Suprapubic skin (tissue), 4 donors: ENCODE measurements at regions not wholly inside any gene's neighbourhood (a gene's known extent, or its start where the extent isn't known, plus 50 kb on each side); places are given as distances from the start of the nearest gene placed in this dataset.

Source experiments
- DNase-seq, 2 donors: peaks; one replicate each; pipeline ENCODE4 v3.0.0-alpha.2; 2019; ENCODE audit warnings: low spot score in 2 of 2
- H3K27ac ChIP-seq: fragments of 200-600 bp; sonication (generic); one replicate; pipeline ENCODE4 v1.5.1; 2019
- H3K27me3 ChIP-seq: fragments of 200-600 bp; sonication (generic); one replicate; pipeline ENCODE4 v1.5.1; 2019
- H3K36me3 ChIP-seq: fragments of 200-600 bp; sonication (generic); one replicate; pipeline ENCODE4 v1.5.1; 2019
- H3K4me1 ChIP-seq: fragments of 200-600 bp; sonication (generic); one replicate; pipeline ENCODE4 v1.5.1; 2019
- H3K4me3 ChIP-seq: fragments of 200-600 bp; sonication (generic); one replicate; pipeline ENCODE4 v1.5.1; 2019; ENCODE audit warnings: mild to moderate bottlenecking
- H3K9me3 ChIP-seq: fragments of 200-600 bp; sonication (generic); one replicate; pipeline ENCODE4 v1.5.1; 2019
- CTCF ChIP-seq, 2 donors: fragments of 200-600 bp in 1 of 2; fragments of 450-650 bp in 1 of 2; sonication (generic) in 1 of 2; IDR thresholded peaks; one replicate each; pipeline ENCODE4 v1.5.1; 2016 to 2019; ENCODE audit warnings: antibody characterized with exemption in 2 of 2, mild to moderate bottlenecking in 1 of 2, moderate library complexity in 1 of 2
- EP300 ChIP-seq: sonication (generic); formaldehyde crosslinking; IDR thresholded peaks from one replicate; pipeline ENCODE4 v1.6.1; 2017; ENCODE audit warnings: antibody characterized with exemption
- POLR2A ChIP-seq, 2 donors: fragments of 450-650 bp; IDR thresholded peaks; one replicate each; pipeline ENCODE4 v1.6.1; 2017; ENCODE audit warnings: antibody characterized with exemption in 2 of 2, mild to moderate bottlenecking in 2 of 2, moderate library complexity in 2 of 2
- POLR2AphosphoS5 ChIP-seq, 3 donors: sonication (generic); formaldehyde crosslinking; IDR thresholded peaks; one replicate each; pipeline ENCODE4 v1.6.1; 2017; ENCODE audit warnings: antibody characterized with exemption in 3 of 3
- WGBS: methylation state at CpG from one replicate; pipeline ENCODE4 v1.1.5; 2018; 5-methylcytosine and 5-hydroxymethylcytosine counted together

DNA sequence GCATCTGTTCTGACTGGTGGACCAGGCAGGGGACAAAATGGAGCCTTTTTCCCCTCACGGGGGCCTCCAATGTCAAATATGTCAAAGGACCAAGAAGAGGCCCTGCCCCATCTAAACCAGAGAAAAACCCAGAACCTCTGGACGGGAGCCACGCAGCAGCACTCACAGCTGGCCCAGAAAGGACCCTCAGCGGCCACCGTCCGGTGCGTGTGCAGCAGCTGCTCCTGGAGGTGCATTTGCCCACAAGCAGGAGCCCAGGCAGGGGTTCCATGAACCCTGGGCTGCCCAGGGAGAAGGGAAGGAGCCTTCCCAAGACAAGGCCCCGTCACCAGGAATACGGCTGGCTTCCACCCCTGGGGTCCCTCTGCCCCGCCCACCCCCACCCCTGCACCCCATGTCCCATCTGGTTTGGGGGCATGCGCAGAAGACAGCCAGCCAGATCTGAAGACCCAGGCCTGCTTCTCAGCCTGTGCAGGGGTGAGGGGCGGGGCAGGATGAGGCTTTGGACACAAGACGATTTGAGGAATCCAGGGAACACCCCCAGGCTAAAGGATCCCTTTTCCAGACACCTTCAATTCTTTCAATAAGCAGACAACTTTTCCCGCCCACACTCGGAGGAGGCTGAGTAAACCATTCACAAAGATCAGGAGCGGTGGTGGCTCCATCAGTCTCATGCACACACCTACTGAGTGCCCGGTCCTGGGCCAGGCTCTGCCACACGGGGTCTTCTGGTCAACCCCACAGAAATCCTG lies 423.1 kb downstream of the SHANK2 start:
- Histone ChIP-seq H3K27me3 (peaks cover 66% of the 10 kb centered on the region), H3K4me1 (peaks cover 4% of the 10 kb centered on the region), H3K27ac (no peak overlapping the region), H3K36me3 (no peaks in the 10 kb centered on the region), H3K4me3 (no peak overlapping the region), H3K9me3 (no peaks in the 10 kb centered on the region)
- DNase-seq, result no peak
- WGBS, result 70% methylated on average over 8 of the region's 18 CpGs
- no peak for TF ChIP-seq EP300

- Histone ChIP-seq H3K4me3 (no peak overlapping the region), H3K27ac (no peak overlapping the region), H3K4me1 (peaks cover 4% of the 10 kb centered on the region), H3K36me3 (no peaks in the 10 kb centered on the region), H3K27me3 (peaks cover 61% of the 10 kb centered on the region), H3K9me3 (no peaks in the 10 kb centered on the region)
- 64% methylated on average over 4 of the region's 9 CpGs for WGBS
- TF ChIP-seq POLR2A (IDR thresholded peaks at IDR 0.05) (no peak), EP300 (no peak), CTCF (IDR thresholded peaks at IDR 0.05) (no peak), POLR2AphosphoS5 (IDR thresholded peaks at IDR 0.05) (no peak)
- no peak for DNase-seq
Observed at GRCh38 chr11:70829886-70830272, 422.5 kb downstream of the SHANK2 start.

DNA sequence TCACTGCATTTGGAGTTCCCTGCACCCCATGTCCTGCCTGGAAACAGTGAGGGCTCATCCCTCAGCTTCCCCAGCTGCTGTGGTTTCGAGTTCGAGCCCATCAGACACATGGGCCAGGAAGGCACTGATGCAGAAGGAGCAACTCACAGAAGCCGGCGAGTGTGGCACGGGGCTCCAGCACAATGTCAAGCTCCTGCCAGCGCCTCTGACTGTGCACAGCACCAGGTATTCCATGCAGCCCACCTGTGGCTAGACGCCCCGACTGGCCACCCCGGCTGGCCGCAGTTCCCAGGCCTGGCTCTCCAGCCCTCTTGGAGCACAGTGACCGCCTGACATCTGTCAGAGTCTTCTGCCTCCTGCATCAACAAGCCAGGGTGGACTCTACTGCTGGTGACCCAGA lies 419.4 kb downstream of the SHANK2 start:
- no peak overlapping the region for H3K27ac ChIP-seq
- 88% methylated on average over 8 of the region's 11 CpGs for WGBS
- no peak for DNase-seq
- no peaks in the 10 kb centered on the region for H3K4me1 ChIP-seq
- peaks cover 6% of the 10 kb centered on the region for H3K9me3 ChIP-seq
- TF ChIP-seq EP300, result no peak
- TF ChIP-seq POLR2AphosphoS5 (IDR thresholded peaks at IDR 0.05), result no peak
- no peak for TF ChIP-seq POLR2A (IDR thresholded peaks at IDR 0.05)
- TF ChIP-seq CTCF (IDR thresholded peaks at IDR 0.05), result no peak
- H3K27me3 ChIP-seq, result peaks cover 37% of the 10 kb centered on the region
- H3K4me3 ChIP-seq, result no peak overlapping the region
- no peaks in the 10 kb centered on the region for H3K36me3 ChIP-seq

GRCh38 chr11:70833554-70833953 lies 418.8 kb downstream of the SHANK2 start:
- H3K27me3 ChIP-seq, result peaks cover 32% of the 10 kb centered on the region
- peaks cover 6% of the 10 kb centered on the region for H3K9me3 ChIP-seq
- 55% methylated on average over 5 of the region's 5 CpGs for WGBS
- no peak for DNase-seq
- TF ChIP-seq POLR2AphosphoS5 (IDR thresholded peaks at IDR 0.05) (no peak), CTCF (IDR thresholded peaks at IDR 0.05) (no peak)
- no peak overlapping the region for H3K4me3 ChIP-seq
- no peak overlapping the region for H3K27ac ChIP-seq
- no peaks in the 10 kb centered on the region for H3K36me3 ChIP-seq
- H3K4me1 ChIP-seq, result no peaks in the 10 kb centered on the region

GRCh38 chr11:70834277-70834940 lies 418.0 kb downstream of the SHANK2 start:
- H3K4me3 ChIP-seq, result no peak overlapping the region
- no peaks in the 10 kb centered on the region for H3K36me3 ChIP-seq
- H3K9me3 ChIP-seq, result peaks cover 6% of the 10 kb centered on the region
- no peaks in the 10 kb centered on the region for H3K4me1 ChIP-seq
- DNase-seq, result no peak
- TF ChIP-seq EP300 (no peak), CTCF (IDR thresholded peaks at IDR 0.05) (no peak), POLR2A (IDR thresholded peaks at IDR 0.05) (no peak), POLR2AphosphoS5 (IDR thresholded peaks at IDR 0.05) (no peak)
- H3K27ac ChIP-seq, result no peak overlapping the region
- WGBS, result 68% methylated on average over 14 of the region's 14 CpGs
- peaks cover 28% of the 10 kb centered on the region for H3K27me3 ChIP-seq
